Calu3 (cell line): ENCODE measurements at regions not wholly inside any gene's neighbourhood (a gene's known extent, or its start where the extent isn't known, plus 50 kb on each side); places are given as distances from the start of the nearest gene placed in this dataset.

Experiments
- BruUV-seq: library from RNA; stranded (reverse); fragments of 400-500 nt; replicated peaks from 2 replicates; lab custom pipeline; 2021; lab: Mats Ljungman, UMichigan
- CTCF ChIA-PET: fragments of 300-600 bp; sonication (Branson Sonifier 250); formaldehyde crosslinking; loops from one replicate; lab custom pipeline; 2022; ENCODE audit warnings: antibody characterized with exemption; lab: Charles Lee
- DNase-seq: peaks from one replicate; pipeline ENCODE4 v3.0.0; 2022
- H3K27ac Mint-ChIP-seq: one replicate; pipeline ENCODE4 v1.8.0; 2022; ENCODE audit warnings: mixed read lengths; ENCODE audit not compliant: unreplicated experiment
- H3K27me3 Mint-ChIP-seq: one replicate; pipeline ENCODE4 v1.8.0; 2022; ENCODE audit warnings: mixed read lengths; ENCODE audit not compliant: unreplicated experiment
- H3K36me3 Mint-ChIP-seq: one replicate; pipeline ENCODE4 v1.8.0; 2022; ENCODE audit warnings: mild to moderate bottlenecking, moderate library complexity, mixed read lengths; ENCODE audit not compliant: insufficient read depth, unreplicated experiment
- H3K4me1 Mint-ChIP-seq: one replicate; pipeline ENCODE4 v1.8.0; 2022; ENCODE audit warnings: mild to moderate bottlenecking, low read depth, mixed read lengths; ENCODE audit not compliant: unreplicated experiment
- H3K4me3 Mint-ChIP-seq: one replicate; pipeline ENCODE4 v1.8.0; 2022; ENCODE audit warnings: mild to moderate bottlenecking, low read depth, moderate library complexity, mixed read lengths; ENCODE audit not compliant: unreplicated experiment
- H3K9me3 Mint-ChIP-seq: one replicate; pipeline ENCODE4 v1.8.0; 2022; ENCODE audit warnings: low read depth, mixed read lengths; ENCODE audit not compliant: unreplicated experiment
- intact Hi-C: fragments of 100-400 bp; cut with micrococcal nuclease; formaldehyde crosslinking; loops from one replicate; pipeline ENCODE4 v1.10.0; 2022; ENCODE audit not compliant: unreplicated experiment
- TF ChIP-seq, protein P1 (sequence below): fragments of 200-600 bp; IDR thresholded peaks from one replicate; pipeline ENCODE4 v1.8.0; 2022; ENCODE audit warnings: antibody characterized with exemption; ENCODE audit not compliant: unreplicated experiment

DNA sequence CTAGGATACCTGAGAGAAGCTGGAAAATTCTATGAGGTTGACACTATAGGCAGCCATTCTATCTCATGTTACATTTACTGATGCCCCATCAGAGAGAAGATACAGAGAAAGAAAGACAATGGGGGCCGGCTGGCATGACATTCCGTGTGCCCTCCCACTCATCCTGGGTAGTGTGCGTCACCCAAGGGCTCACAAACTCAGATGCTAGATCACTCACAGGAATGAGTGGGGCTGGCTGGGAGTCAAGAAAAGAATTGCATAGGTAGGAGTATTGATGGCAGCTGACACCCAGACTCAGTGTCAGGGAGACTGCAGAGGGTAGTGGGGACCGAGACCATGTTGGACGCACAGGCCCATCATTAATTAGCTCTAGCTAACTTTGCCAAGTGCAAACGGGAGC lies 1113.5 kb upstream of the AUTS2 start:
- H3K9me3 Mint-ChIP-seq = peaks cover 4% of the 10 kb centered on the region
- no peak for DNase-seq
- no peaks in the 10 kb centered on the region for H3K4me1 Mint-ChIP-seq
- no peak overlapping the region for H3K27ac Mint-ChIP-seq
- TF ChIP-seq, protein P1, sequence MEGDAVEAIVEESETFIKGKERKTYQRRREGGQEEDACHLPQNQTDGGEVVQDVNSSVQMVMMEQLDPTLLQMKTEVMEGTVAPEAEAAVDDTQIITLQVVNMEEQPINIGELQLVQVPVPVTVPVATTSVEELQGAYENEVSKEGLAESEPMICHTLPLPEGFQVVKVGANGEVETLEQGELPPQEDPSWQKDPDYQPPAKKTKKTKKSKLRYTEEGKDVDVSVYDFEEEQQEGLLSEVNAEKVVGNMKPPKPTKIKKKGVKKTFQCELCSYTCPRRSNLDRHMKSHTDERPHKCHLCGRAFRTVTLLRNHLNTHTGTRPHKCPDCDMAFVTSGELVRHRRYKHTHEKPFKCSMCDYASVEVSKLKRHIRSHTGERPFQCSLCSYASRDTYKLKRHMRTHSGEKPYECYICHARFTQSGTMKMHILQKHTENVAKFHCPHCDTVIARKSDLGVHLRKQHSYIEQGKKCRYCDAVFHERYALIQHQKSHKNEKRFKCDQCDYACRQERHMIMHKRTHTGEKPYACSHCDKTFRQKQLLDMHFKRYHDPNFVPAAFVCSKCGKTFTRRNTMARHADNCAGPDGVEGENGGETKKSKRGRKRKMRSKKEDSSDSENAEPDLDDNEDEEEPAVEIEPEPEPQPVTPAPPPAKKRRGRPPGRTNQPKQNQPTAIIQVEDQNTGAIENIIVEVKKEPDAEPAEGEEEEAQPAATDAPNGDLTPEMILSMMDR = no peak
- H3K36me3 Mint-ChIP-seq = no peaks in the 10 kb centered on the region
- CTCF ChIA-PET = no interaction called here
- BruUV-seq = no TSS peak
- intact Hi-C loops = no loop called here
- H3K4me3 Mint-ChIP-seq = no peak overlapping the region
- H3K27me3 Mint-ChIP-seq = no peaks in the 10 kb centered on the region

DNA sequence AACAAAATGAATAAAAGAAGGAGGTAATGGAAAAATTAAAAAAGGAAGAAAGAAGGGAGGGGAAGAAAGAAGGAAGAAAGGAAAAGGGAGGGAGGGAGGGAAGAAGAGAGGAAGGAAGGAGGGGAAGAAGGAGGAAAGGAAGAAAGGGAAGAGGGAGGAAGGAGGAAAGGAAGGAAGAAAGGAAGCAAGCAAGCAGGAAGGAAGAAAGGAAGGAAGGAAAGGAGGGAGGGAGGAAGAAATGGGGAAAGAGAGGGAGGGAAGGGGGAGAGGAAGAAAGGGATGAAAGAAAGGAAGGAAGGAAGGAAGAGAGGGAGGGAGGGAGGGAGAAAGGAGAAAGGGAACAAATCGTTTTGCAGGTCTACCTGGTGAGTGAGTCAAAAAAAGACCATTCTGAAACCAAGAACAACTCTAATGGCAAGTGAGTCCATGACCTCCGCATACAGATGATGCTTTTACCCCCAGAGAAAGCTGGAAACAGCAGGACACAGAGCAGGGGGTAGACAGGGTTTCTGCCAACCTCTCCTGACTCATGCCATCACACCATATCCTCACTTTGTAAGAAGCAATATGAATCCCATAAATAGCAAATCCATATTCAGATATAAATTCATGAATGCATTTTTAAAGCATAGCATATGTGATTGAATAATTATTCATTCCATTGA lies 1112.9 kb upstream of the AUTS2 start:
- Mint-ChIP-seq H3K27me3 (no peaks in the 10 kb centered on the region), H3K27ac (no peak overlapping the region), H3K4me1 (no peaks in the 10 kb centered on the region), H3K4me3 (no peak overlapping the region), H3K36me3 (no peaks in the 10 kb centered on the region), H3K9me3 (peaks cover 4% of the 10 kb centered on the region)
- no TSS peak for BruUV-seq
- TF ChIP-seq, protein P1 = no peak
- DNase-seq = no peak
- CTCF ChIA-PET = no interaction called here
- intact Hi-C loops = no loop called here

DNA sequence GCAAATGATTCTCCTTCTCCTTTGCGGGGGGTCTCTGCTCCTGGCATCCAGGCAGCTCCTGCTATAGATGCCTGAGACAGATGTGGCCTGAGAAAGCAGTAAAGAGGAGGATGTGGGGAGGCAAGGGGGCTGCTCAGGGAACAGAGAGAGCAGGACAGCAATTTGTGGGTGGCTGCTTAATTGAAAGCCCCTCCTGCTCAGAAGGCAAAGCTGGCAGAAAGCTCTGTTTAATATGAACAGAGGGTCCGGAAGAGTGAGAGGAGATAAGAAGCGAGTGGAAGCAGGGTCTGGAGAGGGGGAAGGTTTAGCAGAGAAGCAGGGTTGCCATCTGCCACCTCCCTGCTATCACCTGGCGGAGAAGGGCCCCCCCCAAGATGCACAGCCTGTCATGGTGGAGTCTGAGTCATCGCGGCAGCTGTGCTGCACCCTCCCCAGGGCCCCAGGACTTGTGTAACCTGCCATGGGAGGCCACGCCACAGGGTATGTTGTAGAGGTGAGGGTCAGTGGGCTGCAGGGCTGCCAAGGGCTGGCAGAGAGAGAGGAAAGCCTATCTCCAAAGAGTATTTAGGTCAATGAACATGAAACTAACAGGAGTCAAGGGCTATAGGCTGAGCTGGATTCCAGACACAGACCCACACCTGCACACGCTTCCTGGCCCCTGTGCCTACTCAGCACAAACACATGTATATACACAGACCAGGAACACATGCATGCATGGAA lies 1109.8 kb upstream of the AUTS2 start:
- Mint-ChIP-seq H3K4me1 (no peaks in the 10 kb centered on the region), H3K9me3 (peaks cover 4% of the 10 kb centered on the region), H3K36me3 (no peaks in the 10 kb centered on the region), H3K27ac (no peak overlapping the region), H3K4me3 (no peak overlapping the region), H3K27me3 (no peaks in the 10 kb centered on the region)
- DNase-seq = no peak
- TF ChIP-seq, protein P1 = no peak
- BruUV-seq = no TSS peak
- intact Hi-C loops = no loop called here
- CTCF ChIA-PET = no interaction called here

DNA sequence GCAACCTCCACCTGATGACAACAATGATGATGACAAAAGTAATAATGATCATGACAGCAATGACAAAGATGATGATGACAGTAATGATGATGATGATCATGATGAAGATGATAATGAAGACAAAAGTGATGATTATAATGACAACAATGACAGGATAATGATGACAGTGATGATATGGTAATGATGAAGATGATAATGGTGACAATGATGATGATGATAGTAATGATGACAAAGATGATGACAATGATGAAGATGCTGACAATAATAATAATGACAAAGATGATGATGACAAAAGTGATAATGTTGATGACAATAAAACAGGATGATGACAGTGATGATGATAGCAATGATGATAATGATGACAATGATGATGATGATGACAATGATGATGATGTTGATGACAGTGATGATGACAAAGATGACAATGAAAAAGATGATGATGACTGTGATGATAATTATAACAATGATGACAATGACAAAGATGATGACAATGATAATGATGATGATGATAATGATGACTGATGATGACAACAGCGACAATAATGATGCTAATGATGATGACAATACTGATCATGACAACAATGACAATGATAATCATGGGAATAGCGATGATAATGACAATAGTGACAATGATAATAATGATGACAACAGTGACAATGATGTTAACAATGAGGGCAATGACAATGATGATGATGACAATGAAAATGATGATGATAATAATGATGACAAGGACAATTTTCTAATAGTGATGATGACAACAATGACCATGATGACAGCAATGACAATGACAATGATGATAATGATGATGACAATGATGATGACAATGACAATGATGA lies 1106.5 kb upstream of the AUTS2 start:
- TF ChIP-seq, protein P1 = no peak
- Mint-ChIP-seq H3K27ac (no peak overlapping the region), H3K9me3 (no peaks in the 10 kb centered on the region), H3K36me3 (no peaks in the 10 kb centered on the region), H3K4me1 (no peaks in the 10 kb centered on the region), H3K27me3 (no peaks in the 10 kb centered on the region), H3K4me3 (no peak overlapping the region)
- intact Hi-C loops = no loop called here
- CTCF ChIA-PET = no interaction called here
- BruUV-seq = no TSS peak
- no peak for DNase-seq
